Thymus (tissue), 11 donors: ENCODE measurements at regions not wholly inside any gene's neighbourhood (a gene's known extent, or its start where the extent isn't known, plus 50 kb on each side); places are given as distances from the start of the nearest gene placed in this dataset.

Source experiments
- DNase-seq, 9 donors: peaks; one replicate each; pipeline ENCODE4 v3.0.0-alpha.2; 2013; ENCODE audit warnings: low spot score in 9 of 9, low read depth in 6 of 9, missing footprints in 1 of 9
- H3K27ac ChIP-seq, 2 donors: one replicate each; pipeline ENCODE4 v1.5.1; 2013; ENCODE audit warnings: control low read depth in 1 of 2, low read depth in 1 of 2, low read length in 1 of 2, mild to moderate bottlenecking in 1 of 2, moderate library complexity in 1 of 2
- H3K27me3 ChIP-seq, 2 donors: one replicate each; pipeline ENCODE4 v1.5.1; 2013; ENCODE audit warnings: low read length in 1 of 2; ENCODE audit not compliant: control insufficient read depth in 2 of 2, insufficient read depth in 1 of 2
- H3K36me3 ChIP-seq, 2 donors: one replicate each; pipeline ENCODE4 v1.5.1; 2013; ENCODE audit warnings: low read length in 1 of 2, mild to moderate bottlenecking in 1 of 2, moderate library complexity in 1 of 2; ENCODE audit not compliant: control insufficient read depth in 2 of 2, insufficient read depth in 2 of 2
- H3K4me1 ChIP-seq, 2 donors: one replicate each; pipeline ENCODE4 v1.5.1; 2013; ENCODE audit warnings: low read length in 2 of 2; ENCODE audit not compliant: control insufficient read depth in 2 of 2, insufficient read depth in 2 of 2
- H3K4me3 ChIP-seq, 2 donors: one replicate each; pipeline ENCODE4 v1.5.1; 2013; ENCODE audit warnings: low read length in 2 of 2, control low read depth in 1 of 2, mild to moderate bottlenecking in 1 of 2
- H3K9me3 ChIP-seq, 2 donors: one replicate each; pipeline ENCODE4 v1.5.1; 2013; ENCODE audit warnings: low read length in 1 of 2, mild to moderate bottlenecking in 1 of 2; ENCODE audit not compliant: control insufficient read depth in 2 of 2, insufficient read depth in 1 of 2
- WGBS: extraction: QIAGEN DNeasy Blood & Tissue Kit; methylation state at CpG from one replicate; pipeline ENCODE4 v1.1.7; 2013; 5-methylcytosine and 5-hydroxymethylcytosine counted together
- donor health status: healthy.

- 97% methylated on average over 5 of the region's 5 CpGs for WGBS
Measured at GRCh38 chr6:101275251-101275650, 118.3 kb upstream of the GRIK2 start.

DNA sequence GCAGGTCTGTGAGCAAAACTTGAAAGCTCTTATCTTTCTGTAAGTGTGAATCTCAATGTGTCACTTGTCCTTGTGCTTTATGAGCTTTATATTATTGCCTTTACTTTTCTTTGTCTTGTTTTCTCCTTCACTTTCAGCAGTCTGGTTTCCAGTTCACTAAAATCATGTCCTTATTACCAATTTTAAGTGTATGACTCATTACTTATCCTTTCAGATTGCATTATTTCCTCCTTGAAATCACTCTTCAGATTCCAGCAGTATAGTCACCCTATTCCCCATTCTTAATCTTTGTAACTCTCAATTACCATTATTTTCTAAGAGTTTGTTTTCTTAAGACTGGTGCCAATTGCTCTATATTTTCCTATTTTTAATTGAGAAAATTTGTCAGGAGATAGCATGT is 117.4 kb upstream of the GRIK2 start:
- H3K27me3 ChIP-seq, result no peaks in the 10 kb centered on the region
- H3K4me1 ChIP-seq, result no peaks in the 10 kb centered on the region
- H3K27ac ChIP-seq, result no peak overlapping the region
- no peaks in the 10 kb centered on the region for H3K9me3 ChIP-seq
- DNase-seq, result no peak
- H3K36me3 ChIP-seq, result no peaks in the 10 kb centered on the region
- no peak overlapping the region for H3K4me3 ChIP-seq

More at GRCh38 chr6:101275251-101275650, 118.3 kb upstream of the GRIK2 start:
- Histone ChIP-seq H3K4me3 (no peak overlapping the region), H3K27ac (no peak overlapping the region), H3K36me3 (no peaks in the 10 kb centered on the region), H3K27me3 (no peaks in the 10 kb centered on the region), H3K9me3 (no peaks in the 10 kb centered on the region), H3K4me1 (no peaks in the 10 kb centered on the region)
- DNase-seq, result no peak

DNA sequence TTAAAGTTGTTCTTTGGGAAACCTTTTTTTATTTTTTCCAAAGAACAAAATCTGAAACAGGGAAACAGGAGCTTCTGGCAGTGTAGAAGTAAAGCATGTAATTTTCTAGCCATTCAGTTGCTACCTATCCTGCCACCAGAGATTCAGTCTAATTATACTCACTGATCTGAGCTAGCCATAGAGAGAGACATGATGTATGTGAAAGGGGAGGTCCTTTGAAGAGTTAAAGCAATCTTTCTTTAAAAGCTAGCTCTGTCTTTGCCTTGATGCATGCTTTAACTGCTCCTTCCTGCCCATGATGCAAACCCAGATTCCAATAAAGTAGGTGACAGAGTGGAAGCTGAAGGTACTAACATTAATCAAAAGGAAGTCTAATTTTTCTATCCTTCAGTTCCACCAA is 114.1 kb upstream of the GRIK2 start:
- no peak overlapping the region for H3K4me3 ChIP-seq
- no peaks in the 10 kb centered on the region for H3K4me1 ChIP-seq
- no peaks in the 10 kb centered on the region for H3K27me3 ChIP-seq
- DNase-seq, result no peak
- H3K9me3 ChIP-seq, result peaks cover 2 to 13% of the 10 kb centered on the region in 2 donors
- H3K36me3 ChIP-seq, result no peaks in the 10 kb centered on the region
- H3K27ac ChIP-seq, result no peak overlapping the region

GRCh38 chr6:101281266-101281665 is 112.2 kb upstream of the GRIK2 start:
- no peak for DNase-seq
- no peak overlapping the region for H3K27ac ChIP-seq
- peaks cover 2 to 16% of the 10 kb centered on the region in 2 donors for H3K9me3 ChIP-seq
- H3K4me1 ChIP-seq, result no peaks in the 10 kb centered on the region
- H3K4me3 ChIP-seq, result no peak overlapping the region
- no peaks in the 10 kb centered on the region for H3K27me3 ChIP-seq
- H3K36me3 ChIP-seq, result no peaks in the 10 kb centered on the region

- Histone ChIP-seq H3K36me3 (no peaks in the 10 kb centered on the region), H3K27ac (no peak overlapping the region), H3K4me1 (no peaks in the 10 kb centered on the region), H3K4me3 (no peak overlapping the region), H3K9me3 (peaks cover 2 to 16% of the 10 kb centered on the region in 2 donors), H3K27me3 (no peaks in the 10 kb centered on the region)
- 92% methylated on average over 6 of the region's 6 CpGs for WGBS
- DNase-seq, result no peak
Measured at GRCh38 chr6:101284131-101284530, 109.4 kb upstream of the GRIK2 start.

DNA sequence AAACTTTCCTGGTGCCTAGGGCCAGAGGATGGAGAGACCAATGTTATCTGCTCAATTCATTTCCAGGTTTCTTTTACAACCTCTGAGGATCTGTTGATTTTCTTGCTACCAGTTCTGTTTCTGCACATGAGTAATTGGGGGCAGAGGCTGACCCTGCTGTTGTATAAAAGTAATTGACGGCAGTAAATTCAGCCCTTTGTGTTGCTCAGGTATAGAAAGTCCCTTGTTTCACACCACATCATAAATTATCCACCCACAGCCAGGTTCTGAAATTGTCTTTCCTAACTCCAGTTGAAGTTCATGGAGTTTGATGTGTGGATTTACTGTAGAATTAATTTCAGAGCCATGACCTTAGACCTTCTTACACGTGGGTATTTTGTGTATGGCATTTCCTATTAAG is 107.4 kb upstream of the GRIK2 start:
- WGBS, result 65% methylated on average over 2 of the region's 2 CpGs

GRCh38 chr6:101290346-101290745 is 103.2 kb upstream of the GRIK2 start:
- H3K4me3 ChIP-seq, result no peak overlapping the region
- no peaks in the 10 kb centered on the region for H3K4me1 ChIP-seq
- no peaks in the 10 kb centered on the region for H3K36me3 ChIP-seq
- peaks cover 0 to 7% of the 10 kb centered on the region in 2 donors for H3K9me3 ChIP-seq
- DNase-seq, result no peak
- WGBS, result 86% methylated on average over 2 of the region's 2 CpGs
- H3K27me3 ChIP-seq, result no peaks in the 10 kb centered on the region
- no peak overlapping the region for H3K27ac ChIP-seq

More for the DNA sequence above, 107.4 kb upstream of the GRIK2 start:
- peaks cover 2 to 16% of the 10 kb centered on the region in 2 donors for H3K9me3 ChIP-seq
- no peak for DNase-seq
- no peak overlapping the region for H3K4me3 ChIP-seq
- H3K27ac ChIP-seq, result no peak overlapping the region
- H3K4me1 ChIP-seq, result no peaks in the 10 kb centered on the region
- H3K36me3 ChIP-seq, result no peaks in the 10 kb centered on the region
- no peaks in the 10 kb centered on the region for H3K27me3 ChIP-seq

- Histone ChIP-seq H3K9me3 (peaks cover 0 to 7% of the 10 kb centered on the region in 2 donors), H3K4me1 (no peaks in the 10 kb centered on the region), H3K27ac (no peak overlapping the region), H3K4me3 (no peak overlapping the region), H3K27me3 (no peaks in the 10 kb centered on the region), H3K36me3 (no peaks in the 10 kb centered on the region)
- 92% methylated on average over 5 of the region's 5 CpGs for WGBS
- no peak for DNase-seq
Measured at GRCh38 chr6:101294051-101294638, 99.4 kb upstream of the GRIK2 start.

DNA sequence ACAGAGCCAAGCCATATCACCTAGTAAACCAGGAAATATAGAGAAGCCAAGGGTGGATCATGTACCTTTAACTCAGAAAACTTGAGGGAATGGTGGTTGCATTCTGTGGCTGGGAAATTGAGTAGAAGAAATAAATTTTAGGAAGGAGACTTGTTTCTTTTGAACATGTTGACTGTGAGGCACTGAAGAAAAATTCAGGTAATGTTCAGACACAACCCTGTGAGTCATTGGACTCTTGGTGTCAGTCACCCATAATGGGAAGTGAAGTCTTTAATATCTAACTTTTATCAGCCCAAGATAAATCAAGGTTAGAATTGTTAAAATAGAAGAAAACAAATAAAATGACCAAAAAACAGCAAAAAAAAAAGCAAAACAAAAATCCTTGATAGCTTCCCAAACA is 98.8 kb upstream of the GRIK2 start:
- Histone ChIP-seq H3K27ac (no peak overlapping the region), H3K36me3 (no peaks in the 10 kb centered on the region), H3K27me3 (no peaks in the 10 kb centered on the region), H3K9me3 (peaks cover 0 to 7% of the 10 kb centered on the region in 2 donors), H3K4me1 (no peaks in the 10 kb centered on the region), H3K4me3 (no peak overlapping the region)
- no peak for DNase-seq
